ENCODE measurements at regions not wholly inside any gene's neighbourhood (a gene's known extent, or its start where the extent isn't known, plus 50 kb on each side); places are given as distances from the start of the nearest gene placed in this dataset.

GRCh38 chr7:115793958-115794702 is 236.4 kb downstream of the TFEC start:
- in situ Hi-C loops (cut with MboI; ENCODE audit: low sequenced_read_pairs) (no loop called here), intact Hi-C loops (cut with micrococcal nuclease) (no loop called here), dilution Hi-C loops (cut with HindIII; ENCODE audit: low sequenced_read_pairs, unreplicated experiment) (no loop called here)
- Histone ChIP-seq H2BK120ac (ENCODE audit: low read depth, low read length) (no peak overlapping the region), H3K27me3 (ENCODE audit: control insufficient read depth, insufficient read depth, low read length) (no peaks in the 10 kb centered on the region), H2BK15ac (ENCODE audit: low read depth, low read length) (no peak overlapping the region), H3K4me2 (ENCODE audit: low read depth, low read length) (no peak overlapping the region), H4K5ac (ENCODE audit: low read depth, low read length) (no peak overlapping the region), H4K20me1 (ENCODE audit: insufficient read depth, low read length) (no peaks in the 10 kb centered on the region), H2AK9ac (replicated peaks; ENCODE audit: low read depth, low read length, poor library complexity) (no peak overlapping the region), H3K9ac (ENCODE audit: low read depth, low read length) (no peak overlapping the region), H2AFZ (replicated peaks; ENCODE audit: low read length, poor library complexity) (no peak overlapping the region), H3K79me1 (ENCODE audit: low read depth in 1 of 2, low read length in 2 of 2) (no peaks in the 10 kb centered on the region), H3K18ac (ENCODE audit: low read depth, low read length) (no peak overlapping the region), H3K9me3 (ENCODE audit: control insufficient read depth, insufficient read depth, low read length) (no peaks in the 10 kb centered on the region), H3K27ac (ENCODE audit: insufficient read depth, low read length) (no peak overlapping the region), H2BK5ac (ENCODE audit: low read depth, low read length, poor library complexity, severe bottlenecking) (no peak overlapping the region), H3K23ac (ENCODE audit: low read depth, low read length) (no peak overlapping the region), H3K4me3 (ENCODE audit: insufficient read depth, low read depth, low read length) (no peak overlapping the region), H3K56ac (ENCODE audit: extremely low read depth, insufficient read depth, low read length) (no peak overlapping the region), H3K36me3 (ENCODE audit: control insufficient read depth, insufficient read depth, low read length) (no peaks in the 10 kb centered on the region), H2BK20ac (ENCODE audit: low read depth, low read length) (no peak overlapping the region), H3K4me1 (ENCODE audit: control insufficient read depth, insufficient read depth, low read length) (no peaks in the 10 kb centered on the region), H2AK5ac (ENCODE audit: low read depth, low read length) (no peak overlapping the region), H3K14ac (replicated peaks; ENCODE audit: low read depth, low read length) (no peak overlapping the region), H3K9me1 (ENCODE audit: insufficient read depth, low read length) (no peaks in the 10 kb centered on the region), H4K91ac (ENCODE audit: insufficient read depth, low read depth, low read length) (no peak overlapping the region), H3K4ac (ENCODE audit: low read depth, low read length) (no peak overlapping the region), H4K8ac (ENCODE audit: low read depth in 2 of 2, low read length in 2 of 2) (no peak overlapping the region)
- ATAC-seq (ENCODE audit: low read depth) (no peak), DNase-seq (no peak)
- ChIA-PET CTCF (no interaction called here), POLR2A (ENCODE audit: unreplicated experiment) (no interaction called here)
- TF ChIP-seq CTCF (conservative IDR thresholded peaks at IDR 0.05; ENCODE audit: low read depth, low read length), result no peak
- no peak for TF ChIP-seq USF2 (IDR thresholded peaks at IDR 0.05; ENCODE audit: low read depth, low read length)
- no peak for TF ChIP-seq MAFK (IDR thresholded peaks at IDR 0.05; ENCODE audit: low read depth, low read length)
- TF ChIP-seq FOS (IDR thresholded peaks at IDR 0.05; ENCODE audit: low read depth, low read length), result no peak
- TF ChIP-seq MXI1 (IDR thresholded peaks at IDR 0.05; ENCODE audit: borderline replicate concordance, low read depth, low read length), result no peak
- TF ChIP-seq RCOR1 (IDR thresholded peaks at IDR 0.05; ENCODE audit: insufficient replicate concordance, low read length), result no peak
- no peak for TF ChIP-seq CHD1 (IDR thresholded peaks at IDR 0.05; ENCODE audit: low read depth, low read length)
- TF ChIP-seq ELK1 (IDR thresholded peaks at IDR 0.05; ENCODE audit: borderline replicate concordance, low read depth, low read length), result no peak
- TF ChIP-seq NFE2L2 (IDR thresholded peaks at IDR 0.05; ENCODE audit: low read depth, low read length), result no peak
- no peak for TF ChIP-seq POLR2A (IDR thresholded peaks at IDR 0.05; ENCODE audit: low read depth, low read length)
- TF ChIP-seq RAD21 (IDR thresholded peaks at IDR 0.05; ENCODE audit: low read length), result no peak
- no peak for TF ChIP-seq BHLHE40 (IDR thresholded peaks at IDR 0.05; ENCODE audit: low read depth, low read length)
- no peak for TF ChIP-seq RFX5 (IDR thresholded peaks at IDR 0.05; ENCODE audit: low read depth, low read length)
- no peak for TF ChIP-seq CEBPB (IDR thresholded peaks at IDR 0.05; ENCODE audit: low read depth, low read length)
- no peak for TF ChIP-seq MAZ (IDR thresholded peaks at IDR 0.05; ENCODE audit: borderline replicate concordance, low read depth, low read length)
- TF ChIP-seq SMC3 (IDR thresholded peaks at IDR 0.05; ENCODE audit: low read depth, low read length), result no peak
- BruUV-seq (replicated peaks), result no TSS peak
- 60% methylated on average over 1 of the region's 7 CpGs; no CpG with 5 or more reads in 1 of the 2 experiments for WGBS, 2 experiments (ENCODE audit: extremely low coverage in 2 of 2, insufficient read length in 1 of 2)
